Upper lobe of right lung (tissue), 1 donor: ENCODE measurements at regions not wholly inside any gene's neighbourhood (a gene's known extent, or its start where the extent isn't known, plus 50 kb on each side); places are given as distances from the start of the nearest gene placed in this dataset.
"Not testable (repeated sequence)": the region's sequence is repeated elsewhere in the genome, so short reads cannot be mapped to it uniquely, and the experiment has no call there.

Source experiments
- ATAC-seq: fragments of 200-7000 bp; cut with Tn5 transposase; one replicate; pipeline ENCODE4 v1.9.1; 2020; ENCODE audit warnings: mild to moderate bottlenecking, moderate library complexity
- DNase-seq: peaks from one replicate; pipeline ENCODE4 v3.0.0-alpha.2; 2020
- H3K27ac ChIP-seq: fragments of 200-600 bp; one replicate; pipeline ENCODE4 v1.8.0; 2022
- H3K27me3 ChIP-seq: fragments of 200-600 bp; one replicate; pipeline ENCODE4 v1.8.0; 2022; ENCODE audit warnings: mild to moderate bottlenecking
- H3K36me3 ChIP-seq: fragments of 200-600 bp; one replicate; pipeline ENCODE4 v1.8.0; 2022
- H3K4me1 ChIP-seq: fragments of 200-600 bp; one replicate; pipeline ENCODE4 v1.8.0; 2022
- H3K4me3 ChIP-seq: fragments of 200-600 bp; one replicate; pipeline ENCODE4 v1.8.0; 2022; ENCODE audit warnings: mild to moderate bottlenecking
- H3K9me3 ChIP-seq: fragments of 200-600 bp; one replicate; pipeline ENCODE4 v1.8.0; 2022
- intact Hi-C: fragments of 100-400 bp; cut with DNase I; formaldehyde crosslinking; loops from one replicate; pipeline ENCODE4 v1.11.0; 2022
- TF ChIP-seq, protein P1 (sequence below): fragments of 200-600 bp; IDR thresholded peaks from one replicate; pipeline ENCODE4 v1.8.0; 2022; ENCODE audit warnings: antibody characterized with exemption
- donor health status: DM: no; HTN: yes; CAD: no; lungs with severe emphysema.

DNA sequence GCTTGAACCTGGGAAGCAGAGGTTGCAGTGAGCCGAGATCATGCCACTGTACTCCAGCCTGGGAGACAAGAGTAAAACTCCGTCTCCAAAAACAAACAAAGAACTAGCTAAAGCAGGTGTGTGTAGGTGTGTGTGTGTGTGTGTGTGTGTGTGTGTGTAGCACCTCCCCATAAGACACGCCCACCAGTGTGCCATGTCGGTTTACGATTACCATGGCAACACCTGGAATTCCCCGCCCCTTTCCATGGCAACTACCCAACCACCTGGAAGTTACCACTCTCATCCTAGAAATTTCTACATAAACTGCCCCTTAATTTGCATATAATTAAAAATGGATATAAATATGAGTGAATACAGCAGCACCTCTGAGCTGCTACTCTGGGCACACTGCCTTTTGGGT, 80.9 kb upstream of the ADGRE5 start:
- ATAC-seq: no peak
- H3K4me1 ChIP-seq: no peaks in the 10 kb centered on the region
- no peaks in the 10 kb centered on the region for H3K27me3 ChIP-seq
- TF ChIP-seq, protein P1, sequence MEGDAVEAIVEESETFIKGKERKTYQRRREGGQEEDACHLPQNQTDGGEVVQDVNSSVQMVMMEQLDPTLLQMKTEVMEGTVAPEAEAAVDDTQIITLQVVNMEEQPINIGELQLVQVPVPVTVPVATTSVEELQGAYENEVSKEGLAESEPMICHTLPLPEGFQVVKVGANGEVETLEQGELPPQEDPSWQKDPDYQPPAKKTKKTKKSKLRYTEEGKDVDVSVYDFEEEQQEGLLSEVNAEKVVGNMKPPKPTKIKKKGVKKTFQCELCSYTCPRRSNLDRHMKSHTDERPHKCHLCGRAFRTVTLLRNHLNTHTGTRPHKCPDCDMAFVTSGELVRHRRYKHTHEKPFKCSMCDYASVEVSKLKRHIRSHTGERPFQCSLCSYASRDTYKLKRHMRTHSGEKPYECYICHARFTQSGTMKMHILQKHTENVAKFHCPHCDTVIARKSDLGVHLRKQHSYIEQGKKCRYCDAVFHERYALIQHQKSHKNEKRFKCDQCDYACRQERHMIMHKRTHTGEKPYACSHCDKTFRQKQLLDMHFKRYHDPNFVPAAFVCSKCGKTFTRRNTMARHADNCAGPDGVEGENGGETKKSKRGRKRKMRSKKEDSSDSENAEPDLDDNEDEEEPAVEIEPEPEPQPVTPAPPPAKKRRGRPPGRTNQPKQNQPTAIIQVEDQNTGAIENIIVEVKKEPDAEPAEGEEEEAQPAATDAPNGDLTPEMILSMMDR: no peak
- no peaks in the 10 kb centered on the region for H3K9me3 ChIP-seq
- no peak overlapping the region for H3K4me3 ChIP-seq
- intact Hi-C loops: no loop called here
- H3K27ac ChIP-seq: no peak overlapping the region
- DNase-seq: no peak
- H3K36me3 ChIP-seq: no peaks in the 10 kb centered on the region

DNA sequence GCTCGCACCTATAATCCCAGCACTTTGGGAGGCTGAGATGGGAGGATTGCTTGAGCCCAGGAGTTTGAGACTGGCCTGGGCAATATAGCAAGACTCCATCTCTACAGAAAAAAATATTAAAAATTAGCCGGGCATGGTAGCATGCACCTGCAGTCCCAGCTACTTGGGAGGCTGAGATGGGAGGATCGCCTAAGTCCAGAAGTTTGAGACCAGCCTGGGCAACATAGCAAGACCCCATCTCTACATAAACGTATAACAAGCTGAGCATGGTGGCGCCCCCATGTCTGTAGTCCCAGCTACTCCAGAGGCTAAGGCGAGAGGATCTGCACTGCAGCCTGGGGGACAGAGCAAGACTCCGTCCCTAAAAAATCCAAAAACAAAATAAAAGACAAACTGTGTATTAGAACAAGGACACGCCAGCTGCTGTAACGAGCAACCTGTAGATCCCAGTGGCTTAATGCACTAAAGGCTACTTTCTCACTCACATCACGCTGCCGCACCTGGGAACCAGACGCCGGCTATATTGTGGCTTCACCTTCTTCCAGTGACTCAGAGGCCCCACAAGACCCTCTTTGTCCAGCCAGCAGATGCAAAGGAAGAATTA, 81.9 kb upstream of the ADGRE5 start:
- H3K4me3 ChIP-seq, H3K27ac ChIP-seq, H3K9me3 ChIP-seq, DNase-seq, intact Hi-C loops, H3K4me1 ChIP-seq, ATAC-seq, H3K27me3 ChIP-seq, H3K36me3 ChIP-seq: not testable (repeated sequence)

DNA sequence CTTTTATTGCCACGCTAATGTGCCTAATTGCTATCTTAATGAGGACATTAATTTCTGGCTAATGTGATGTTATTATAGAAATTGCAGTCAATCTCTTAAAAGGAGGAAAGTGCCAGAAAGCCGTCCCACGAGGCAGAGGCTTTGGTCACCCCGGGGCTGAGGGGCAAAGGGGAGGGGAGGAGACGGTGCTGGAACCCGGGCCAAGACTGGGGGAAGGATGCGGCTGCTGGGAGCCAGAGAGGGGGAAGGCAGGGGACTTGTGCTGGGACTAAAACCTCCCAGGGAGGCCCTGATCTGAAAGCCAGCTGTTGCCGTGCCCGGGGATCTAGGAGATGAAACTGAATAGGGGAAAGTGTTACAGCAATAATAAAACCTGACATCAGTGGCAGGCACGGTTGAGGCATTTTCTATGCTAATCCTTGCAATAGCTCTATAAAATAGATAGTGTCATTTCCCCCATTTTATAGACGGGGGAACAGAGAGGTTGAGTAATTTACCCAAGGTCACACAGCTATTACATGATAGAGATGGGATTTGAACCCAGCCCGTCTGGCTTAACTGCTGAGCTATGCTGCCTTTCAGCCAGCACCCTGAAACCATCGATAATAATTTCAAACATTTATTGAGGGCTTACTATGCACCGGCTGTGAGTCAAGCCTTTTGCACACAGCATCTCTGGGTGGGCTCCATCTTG, 83.2 kb upstream of the ADGRE5 start:
- H3K27me3 ChIP-seq, intact Hi-C loops, H3K27ac ChIP-seq, H3K4me3 ChIP-seq, H3K9me3 ChIP-seq, H3K36me3 ChIP-seq, DNase-seq, H3K4me1 ChIP-seq, ATAC-seq: not testable (repeated sequence)

DNA sequence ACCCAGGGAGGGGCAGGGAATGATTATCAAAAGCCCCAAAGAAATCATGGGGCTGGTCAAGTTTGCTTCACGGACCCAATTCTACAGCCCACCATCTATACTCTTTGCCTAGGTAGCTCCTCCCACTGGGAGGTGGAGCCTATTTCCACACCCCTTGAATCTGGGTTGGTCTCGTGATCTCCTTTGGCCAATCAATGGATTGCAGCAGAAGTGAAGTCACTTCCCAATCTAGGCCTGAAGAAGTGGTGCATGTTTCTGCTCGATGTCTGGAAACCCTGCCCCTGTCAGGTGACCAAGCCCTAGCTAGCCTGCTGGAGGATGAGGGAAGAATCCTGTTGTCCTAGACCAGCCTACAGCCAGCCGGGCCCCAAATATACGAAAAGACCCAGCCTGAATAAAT, 86.3 kb upstream of the ADGRE5 start:
- H3K4me1 ChIP-seq, H3K9me3 ChIP-seq, intact Hi-C loops, DNase-seq, H3K27ac ChIP-seq, H3K4me3 ChIP-seq, H3K36me3 ChIP-seq, H3K27me3 ChIP-seq: not testable (repeated sequence)
- peak; percentile 61 for ATAC-seq

DNA sequence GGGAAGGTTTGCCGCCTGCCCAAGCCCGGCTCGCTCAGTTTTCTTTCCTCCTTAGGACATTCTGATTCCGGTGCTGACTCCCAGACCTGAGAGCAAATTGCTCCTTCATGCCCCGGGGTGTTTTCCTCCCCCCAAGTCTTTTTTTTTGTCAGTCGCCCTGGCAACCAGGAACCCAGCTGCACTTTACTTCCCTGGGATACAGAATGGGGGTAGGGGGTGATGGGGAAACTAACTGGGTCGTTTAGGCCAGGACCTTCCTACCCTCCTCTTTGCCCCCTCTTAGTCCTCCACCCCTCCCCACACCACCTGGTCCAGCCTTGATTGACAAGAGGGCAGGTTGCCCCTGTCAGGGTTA, 87.5 kb upstream of the ADGRE5 start:
- H3K4me1 ChIP-seq, H3K36me3 ChIP-seq, DNase-seq, intact Hi-C loops, H3K27ac ChIP-seq, H3K27me3 ChIP-seq, H3K4me3 ChIP-seq, ATAC-seq, H3K9me3 ChIP-seq: not testable (repeated sequence)

DNA sequence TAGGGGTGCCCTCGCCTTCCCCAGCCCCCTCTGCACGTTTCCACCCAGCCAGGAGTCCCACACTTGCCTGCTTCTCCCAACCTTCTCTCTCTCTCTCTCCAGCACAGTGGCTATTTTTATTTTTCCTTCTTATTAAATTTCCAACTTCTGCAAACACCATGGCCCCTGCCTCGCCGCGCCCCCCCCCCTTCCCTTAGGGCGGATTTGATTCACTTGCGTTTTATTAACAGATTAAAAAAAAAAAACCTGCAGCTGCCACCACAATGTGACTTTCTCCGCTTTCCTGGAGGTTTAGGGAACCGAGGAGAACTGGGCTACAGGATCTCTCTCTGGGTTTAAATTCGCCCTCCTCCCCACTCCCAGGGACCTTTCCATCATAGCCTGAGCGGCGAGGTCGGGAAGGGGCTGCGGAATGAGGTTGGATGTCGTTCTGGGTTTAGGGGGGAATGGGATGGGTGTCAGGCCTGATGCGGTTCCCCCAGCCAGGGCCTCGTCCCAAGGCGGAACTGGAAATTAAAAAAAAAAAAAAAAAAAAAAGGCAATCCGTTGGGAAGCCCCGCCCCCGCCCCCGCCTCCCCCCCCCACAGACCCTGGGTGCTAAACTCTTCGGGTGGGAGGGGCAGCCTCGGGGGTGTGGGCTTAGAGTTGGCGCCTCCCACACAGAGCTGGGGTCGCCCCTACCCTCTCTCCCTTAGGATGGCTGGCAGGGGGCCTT, 87.3 kb upstream of the ADGRL1 start:
- not testable (repeated sequence) for H3K4me1 ChIP-seq, H3K4me3 ChIP-seq

DNA sequence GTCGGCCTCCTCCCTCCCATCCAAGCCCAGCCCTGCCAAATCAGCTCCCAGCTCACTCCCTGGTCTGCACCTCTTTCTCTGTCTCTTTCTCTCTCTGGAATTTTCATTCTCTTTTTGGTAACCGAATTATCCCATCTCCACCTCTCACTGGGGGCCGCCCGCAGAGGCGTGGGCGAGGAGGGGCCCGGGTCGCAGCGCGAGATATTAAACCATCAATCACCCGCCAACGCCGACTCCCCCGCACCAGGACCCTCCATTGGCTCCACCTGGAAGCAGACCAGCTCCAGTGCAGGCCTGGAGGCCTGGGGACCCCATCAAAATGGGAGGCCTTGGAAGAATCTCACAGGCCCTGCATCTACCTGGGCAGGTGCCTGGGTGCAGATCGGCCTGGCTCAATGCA, 83.8 kb upstream of the ADGRL1 start:
- H3K4me3 ChIP-seq, DNase-seq, H3K4me1 ChIP-seq, H3K36me3 ChIP-seq, H3K27ac ChIP-seq, ATAC-seq, H3K9me3 ChIP-seq, intact Hi-C loops, H3K27me3 ChIP-seq: not testable (repeated sequence)

More for the DNA sequence above, 87.3 kb upstream of the ADGRL1 start:
- H3K27me3 ChIP-seq, H3K27ac ChIP-seq, ATAC-seq, intact Hi-C loops, H3K36me3 ChIP-seq, DNase-seq, H3K9me3 ChIP-seq: not testable (repeated sequence)

DNA sequence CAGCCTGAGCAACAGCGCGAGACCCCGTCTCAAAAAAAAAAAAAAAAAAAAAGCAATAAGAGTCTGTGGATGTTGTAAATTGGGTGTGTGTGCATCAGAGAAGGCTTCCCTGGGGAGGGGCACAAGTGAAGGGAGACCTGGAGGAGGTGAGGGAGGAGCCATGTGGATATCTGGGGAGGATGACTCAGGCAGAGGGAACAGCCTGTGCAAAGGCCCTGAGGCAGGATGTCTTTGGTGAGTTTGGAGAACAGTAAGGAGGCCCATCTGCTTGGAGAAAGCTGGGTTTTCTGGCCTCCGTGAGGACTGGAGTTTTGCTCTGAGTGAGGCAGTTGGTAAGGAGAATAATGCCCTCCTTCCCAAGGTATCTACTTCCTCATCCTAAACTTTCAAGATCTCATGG, 81.9 kb upstream of the ADGRL1 start:
- H3K4me3 ChIP-seq, H3K36me3 ChIP-seq, H3K27ac ChIP-seq, H3K4me1 ChIP-seq, H3K27me3 ChIP-seq, H3K9me3 ChIP-seq, DNase-seq, ATAC-seq, intact Hi-C loops: not testable (repeated sequence)

DNA sequence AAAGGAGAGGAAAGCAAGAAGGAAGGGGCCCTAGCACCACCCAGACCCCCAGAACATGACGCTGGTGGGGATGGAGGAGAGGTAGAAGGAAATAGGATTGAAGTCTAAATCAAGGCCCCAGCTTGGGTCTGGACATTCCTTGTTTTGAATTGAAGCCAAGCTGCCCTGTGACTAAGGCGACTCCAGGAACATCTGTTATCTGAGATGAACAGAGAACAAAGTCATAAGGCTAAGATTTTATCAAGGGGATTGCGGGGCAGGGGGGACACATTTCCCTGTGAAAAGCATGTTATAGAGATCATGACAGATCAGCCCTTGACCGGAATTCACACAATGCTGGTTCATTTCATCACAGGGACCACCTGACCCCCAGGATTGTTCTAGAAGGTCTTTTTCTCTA, 80.6 kb upstream of the ADGRL1 start:
- H3K27ac ChIP-seq, H3K27me3 ChIP-seq, ATAC-seq, DNase-seq, H3K4me3 ChIP-seq, intact Hi-C loops, H3K36me3 ChIP-seq, H3K4me1 ChIP-seq, H3K9me3 ChIP-seq: not testable (repeated sequence)

DNA sequence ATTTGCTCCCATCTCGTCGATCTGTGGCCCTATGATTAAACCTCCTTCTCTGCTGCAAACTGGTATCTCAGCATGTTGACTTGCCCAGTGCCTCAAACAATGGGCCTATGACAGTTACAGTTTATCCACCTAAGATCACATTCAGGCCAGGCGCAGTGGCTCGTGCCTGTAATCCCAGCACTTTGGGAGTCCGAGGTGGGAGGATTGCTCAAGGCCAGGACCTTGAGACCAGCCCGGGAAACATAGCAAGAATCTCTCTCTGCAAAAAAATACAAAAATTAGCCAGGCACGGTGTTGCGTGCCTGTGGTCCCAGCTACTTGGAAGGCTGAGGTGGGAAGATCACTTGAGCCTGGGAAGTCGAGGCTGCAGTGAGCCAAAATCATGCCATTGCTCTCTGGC, 79.8 kb upstream of the ADGRL1 start:
- H3K4me1 ChIP-seq, DNase-seq, H3K9me3 ChIP-seq, H3K27me3 ChIP-seq, ATAC-seq, H3K27ac ChIP-seq, H3K36me3 ChIP-seq, intact Hi-C loops, H3K4me3 ChIP-seq: not testable (repeated sequence)

DNA sequence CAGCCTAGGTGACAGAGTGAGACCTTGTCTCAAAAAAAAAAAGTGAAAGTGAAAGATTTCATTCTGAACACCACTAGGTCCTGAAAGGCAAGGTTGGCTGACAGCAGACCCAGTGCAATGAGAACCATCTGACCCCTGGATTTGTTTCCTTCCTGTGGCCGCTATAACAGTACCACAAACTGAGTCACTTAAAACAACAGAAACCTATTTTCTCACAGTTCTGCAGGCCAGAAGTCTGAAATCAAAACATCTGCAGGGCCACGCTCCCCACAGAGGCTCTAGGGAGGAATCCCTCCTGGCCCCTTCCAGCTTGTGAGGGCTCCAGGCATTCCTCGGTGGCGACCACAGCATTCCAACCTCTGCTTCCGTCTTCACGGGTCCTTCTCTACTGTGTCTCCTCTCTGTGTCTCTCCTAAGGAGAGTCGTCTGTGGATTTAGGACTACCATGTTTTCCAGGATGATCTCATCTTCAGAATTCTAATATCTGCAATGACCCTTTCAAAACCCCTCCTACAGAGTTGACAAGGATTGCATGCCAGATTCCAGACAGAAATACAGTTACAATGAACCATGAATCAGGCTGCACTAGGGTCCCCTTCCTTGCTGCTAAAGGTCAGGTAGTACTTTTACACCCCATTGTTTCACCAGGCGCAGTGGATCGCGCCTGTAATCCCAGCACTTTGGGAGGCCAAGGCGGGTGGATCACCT, 78.0 kb upstream of the ADGRL1 start:
- H3K9me3 ChIP-seq, H3K4me1 ChIP-seq, H3K27ac ChIP-seq, H3K27me3 ChIP-seq, H3K36me3 ChIP-seq, DNase-seq, H3K4me3 ChIP-seq, intact Hi-C loops: not testable (repeated sequence)
- peak; percentile 46 for ATAC-seq

DNA sequence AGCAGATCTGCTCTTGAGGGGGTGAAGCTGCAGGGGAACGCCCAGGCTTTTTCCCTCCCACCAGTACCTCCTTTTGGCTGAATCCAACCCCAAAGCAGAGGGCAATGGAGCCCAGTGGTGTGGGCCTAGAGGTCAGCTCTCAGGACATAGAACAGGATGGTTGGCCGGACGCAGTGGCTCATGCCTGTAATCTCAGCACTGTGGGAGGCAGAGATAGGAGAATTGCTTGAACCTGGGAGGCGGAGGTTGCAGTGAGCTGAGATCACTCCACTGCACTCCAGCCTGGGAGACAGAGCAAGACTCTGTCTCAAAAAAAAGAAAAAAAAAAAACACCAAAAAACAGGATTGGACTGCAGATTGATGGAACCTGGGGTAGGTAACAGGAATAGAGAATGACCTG, 73.3 kb upstream of the ADGRL1 start:
- H3K27me3 ChIP-seq, H3K4me1 ChIP-seq, H3K36me3 ChIP-seq, DNase-seq, ATAC-seq, H3K27ac ChIP-seq, intact Hi-C loops, H3K4me3 ChIP-seq, H3K9me3 ChIP-seq: not testable (repeated sequence)
